OCI-LY3 (cell line): ENCODE measurements at regions not wholly inside any gene's neighbourhood (a gene's known extent, or its start where the extent isn't known, plus 50 kb on each side); places are given as distances from the start of the nearest gene placed in this dataset.

ENCODE experiments used
- H2AFZ ChIP-seq: fragments of 200-600, 300-600 bp; shearing (Covaris generic); 2 replicates; pipeline ENCODE4 v1.6.0; 2014; ENCODE audit warnings: antibody characterized with exemption, low read depth, low read length
- H3K27ac ChIP-seq: fragments of 200-600, 300-600 bp; sonication (generic); 2 replicates; pipeline ENCODE4 v1.5.1; 2014; ENCODE audit warnings: mild to moderate bottlenecking, low read length, moderate library complexity, mixed read lengths
- H3K27me3 ChIP-seq: fragments of 200-600, 300-600 bp; sonication (generic); 2 replicates; pipeline ENCODE4 v1.6.1; 2014; ENCODE audit warnings: low read depth, low read length, mixed read lengths
- H3K36me3 ChIP-seq: fragments of 200-600, 300-600 bp; sonication (generic); replicated peaks from 2 replicates; pipeline ENCODE3; 2014; ENCODE audit warnings: low read depth, low read length, mixed read lengths
- H3K4me1 ChIP-seq: fragments of 300-600, 200-600 bp; sonication (generic); 2 replicates; pipeline ENCODE4 v1.6.1; 2014; ENCODE audit warnings: low read length, mixed read lengths
- H3K4me2 ChIP-seq: fragments of 200-600, 300-600 bp; sonication (generic); 2 replicates; pipeline ENCODE4 v1.6.1; 2014; ENCODE audit warnings: low read length, mixed read lengths
- H3K4me3 ChIP-seq: fragments of 300-600, 200-600 bp; sonication (generic); 2 replicates; pipeline ENCODE4 v1.5.1; 2014; ENCODE audit warnings: antibody characterized with exemption, mild to moderate bottlenecking, low read length, moderate library complexity
- H3K79me2 ChIP-seq: fragments of 300-600, 200-600 bp; shearing (Covaris generic); 2 replicates; pipeline ENCODE4 v1.6.1; 2014; ENCODE audit warnings: mild to moderate bottlenecking, low read length, mixed read lengths
- H3K9ac ChIP-seq: fragments of 300-600, 200-600 bp; shearing (Covaris generic); 2 replicates; pipeline ENCODE4 v1.6.0; 2014; ENCODE audit warnings: mild to moderate bottlenecking, low read length, moderate library complexity
- H3K9me3 ChIP-seq: fragments of 200-600, 300-600 bp; shearing (Covaris generic); 2 replicates; pipeline ENCODE4 v1.6.1; 2014; ENCODE audit warnings: low read length, mixed read lengths; ENCODE audit not compliant: insufficient read depth
- H4K20me1 ChIP-seq: fragments of 200-600, 300-600 bp; sonication (generic); 2 replicates; pipeline ENCODE4 v1.6.1; 2016; ENCODE audit warnings: low read length, mixed read lengths; ENCODE audit not compliant: insufficient read depth
- EZH2phosphoT487 ChIP-seq: fragments of 200-600 bp; shearing (Covaris generic); IDR thresholded peaks from 2 replicates; pipeline ENCODE4 v1.6.1; 2018; ENCODE audit warnings: antibody characterized with exemption, mixed run types, low read depth
- TF ChIP-seq, protein P1 (sequence below): fragments of 200-600, 300-600 bp; sonication (generic); IDR thresholded peaks from 2 replicates; pipeline ENCODE4 v1.5.1; 2014; ENCODE audit warnings: antibody characterized with exemption, low read length, low read depth

DNA sequence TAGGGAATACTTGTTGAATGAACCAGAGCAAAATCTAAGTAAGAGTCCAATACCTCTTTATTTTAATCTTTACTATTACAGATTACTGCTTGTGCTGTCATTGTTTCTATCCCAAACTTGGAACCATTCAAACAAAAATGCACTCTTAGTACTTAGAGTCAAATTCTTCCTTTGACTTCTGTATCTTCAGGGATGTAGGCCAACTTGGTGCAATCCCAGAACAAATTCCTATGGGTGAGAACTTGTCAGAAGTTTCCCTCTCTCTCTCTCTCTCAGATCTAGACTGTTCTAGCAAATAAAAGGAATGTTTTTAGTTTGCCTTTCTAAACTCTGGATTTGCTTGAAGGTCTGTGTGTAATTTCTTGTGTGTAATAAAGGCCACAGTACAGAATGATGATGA is 329.0 kb upstream of the TMTC4 start:
- no peaks in the 10 kb centered on the region for H3K27me3 ChIP-seq
- H3K9me3 ChIP-seq = no peaks in the 10 kb centered on the region
- H3K9ac ChIP-seq = no peak overlapping the region
- no peak overlapping the region for H2AFZ ChIP-seq
- H3K79me2 ChIP-seq = no peaks in the 10 kb centered on the region
- H3K4me2 ChIP-seq = no peak overlapping the region
- H3K4me1 ChIP-seq = no peaks in the 10 kb centered on the region
- H3K36me3 ChIP-seq = no peaks in the 10 kb centered on the region
- H3K27ac ChIP-seq = no peak overlapping the region
- no peaks in the 10 kb centered on the region for H4K20me1 ChIP-seq
- TF ChIP-seq EZH2phosphoT487 = no peak
- TF ChIP-seq, protein P1, sequence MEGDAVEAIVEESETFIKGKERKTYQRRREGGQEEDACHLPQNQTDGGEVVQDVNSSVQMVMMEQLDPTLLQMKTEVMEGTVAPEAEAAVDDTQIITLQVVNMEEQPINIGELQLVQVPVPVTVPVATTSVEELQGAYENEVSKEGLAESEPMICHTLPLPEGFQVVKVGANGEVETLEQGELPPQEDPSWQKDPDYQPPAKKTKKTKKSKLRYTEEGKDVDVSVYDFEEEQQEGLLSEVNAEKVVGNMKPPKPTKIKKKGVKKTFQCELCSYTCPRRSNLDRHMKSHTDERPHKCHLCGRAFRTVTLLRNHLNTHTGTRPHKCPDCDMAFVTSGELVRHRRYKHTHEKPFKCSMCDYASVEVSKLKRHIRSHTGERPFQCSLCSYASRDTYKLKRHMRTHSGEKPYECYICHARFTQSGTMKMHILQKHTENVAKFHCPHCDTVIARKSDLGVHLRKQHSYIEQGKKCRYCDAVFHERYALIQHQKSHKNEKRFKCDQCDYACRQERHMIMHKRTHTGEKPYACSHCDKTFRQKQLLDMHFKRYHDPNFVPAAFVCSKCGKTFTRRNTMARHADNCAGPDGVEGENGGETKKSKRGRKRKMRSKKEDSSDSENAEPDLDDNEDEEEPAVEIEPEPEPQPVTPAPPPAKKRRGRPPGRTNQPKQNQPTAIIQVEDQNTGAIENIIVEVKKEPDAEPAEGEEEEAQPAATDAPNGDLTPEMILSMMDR = no peak
- H3K4me3 ChIP-seq = no peak overlapping the region

DNA sequence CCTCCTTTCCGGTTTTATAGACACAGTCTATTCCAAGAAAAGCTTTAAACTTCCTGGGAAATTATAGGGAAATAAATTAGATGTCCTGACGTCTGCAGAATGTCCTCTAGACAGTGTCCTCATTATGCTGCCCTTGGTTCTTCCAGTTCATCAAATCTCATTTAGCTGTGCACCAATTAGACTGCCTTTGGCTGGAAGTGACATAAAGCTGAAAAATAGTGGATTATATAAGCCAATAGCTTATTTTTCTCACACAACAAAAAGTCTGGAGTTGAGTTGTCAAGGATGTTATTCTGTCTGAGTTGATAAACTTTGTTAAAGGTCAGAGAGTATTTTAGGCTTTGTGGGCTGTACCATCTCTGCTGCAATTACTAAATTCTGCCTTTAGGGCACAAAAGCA is 314.8 kb upstream of the TMTC4 start:
- no peak overlapping the region for H3K27ac ChIP-seq
- H3K27me3 ChIP-seq = peaks cover 20% of the 10 kb centered on the region
- no peaks in the 10 kb centered on the region for H3K4me1 ChIP-seq
- H3K9ac ChIP-seq = no peak overlapping the region
- H3K9me3 ChIP-seq = 0 out of 2 replicates have a peak, but pooled peaks cover 2% of the 10 kb centered on the region
- no peaks in the 10 kb centered on the region for H4K20me1 ChIP-seq
- H2AFZ ChIP-seq = no peak overlapping the region
- H3K4me3 ChIP-seq = no peak overlapping the region
- TF ChIP-seq EZH2phosphoT487 = no peak
- TF ChIP-seq, protein P1 = no peak
- H3K36me3 ChIP-seq = no peaks in the 10 kb centered on the region
- no peaks in the 10 kb centered on the region for H3K79me2 ChIP-seq
- H3K4me2 ChIP-seq = no peak overlapping the region

DNA sequence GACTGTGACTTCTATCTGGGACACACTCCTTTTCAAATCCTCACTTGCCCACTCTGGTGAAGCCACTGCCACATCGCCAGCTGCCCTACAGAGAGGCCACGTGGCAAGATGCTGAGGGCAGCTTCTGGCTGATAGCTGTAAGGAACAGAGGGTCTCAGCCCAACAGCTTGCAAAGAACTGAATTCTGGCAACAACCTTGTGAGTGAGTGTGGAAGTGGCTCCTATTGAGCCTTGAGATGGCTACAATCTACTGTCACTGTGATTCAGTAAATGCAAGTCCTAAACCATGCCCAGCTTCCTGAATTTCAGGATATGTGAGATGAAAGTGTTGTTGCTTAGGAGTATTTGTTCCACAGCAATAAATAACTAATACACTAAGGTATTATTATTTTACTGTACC is 314.3 kb upstream of the TMTC4 start:
- Histone ChIP-seq H3K9ac (no peak overlapping the region), H3K36me3 (no peaks in the 10 kb centered on the region), H4K20me1 (no peaks in the 10 kb centered on the region), H2AFZ (no peak overlapping the region), H3K4me1 (no peaks in the 10 kb centered on the region), H3K27ac (no peak overlapping the region), H3K4me3 (no peak overlapping the region), H3K27me3 (peaks cover 20% of the 10 kb centered on the region), H3K4me2 (no peak overlapping the region), H3K79me2 (no peaks in the 10 kb centered on the region), H3K9me3 (0 out of 2 replicates have a peak, but pooled peaks cover 2% of the 10 kb centered on the region)
- no peak for TF ChIP-seq EZH2phosphoT487
- TF ChIP-seq, protein P1 = no peak

DNA sequence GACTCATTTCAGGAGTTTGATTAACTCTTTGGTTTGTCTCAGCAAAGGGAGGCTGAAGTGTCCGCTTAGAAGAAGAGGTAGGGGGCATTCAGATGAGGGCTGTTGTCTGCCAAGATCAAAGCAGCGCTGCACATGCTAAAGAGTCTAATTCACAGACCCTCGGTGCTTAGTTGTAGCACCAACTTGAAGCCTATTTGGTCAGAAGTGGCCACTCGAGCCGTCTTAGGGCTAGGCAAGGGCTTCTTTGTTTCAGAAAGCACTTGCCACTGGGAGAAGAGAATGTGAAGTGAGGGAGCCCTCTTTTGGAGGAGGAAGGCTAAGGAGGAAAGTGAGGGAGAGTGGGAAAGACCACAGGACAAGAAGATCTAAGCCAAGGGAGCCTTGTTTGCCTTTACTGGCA is 313.4 kb upstream of the TMTC4 start:
- Histone ChIP-seq H2AFZ (no peak overlapping the region), H3K9me3 (0 out of 2 replicates have a peak, but pooled peaks cover 2% of the 10 kb centered on the region), H3K4me1 (no peaks in the 10 kb centered on the region)

More for the DNA sequence above, 313.4 kb upstream of the TMTC4 start:
- Histone ChIP-seq H3K27me3 (peaks cover 20% of the 10 kb centered on the region), H3K27ac (no peak overlapping the region), H3K4me2 (no peak overlapping the region), H3K9ac (no peak overlapping the region), H4K20me1 (no peaks in the 10 kb centered on the region), H3K79me2 (no peaks in the 10 kb centered on the region), H3K36me3 (no peaks in the 10 kb centered on the region), H3K4me3 (no peak overlapping the region)
- no peak for TF ChIP-seq EZH2phosphoT487
- TF ChIP-seq, protein P1 = peak; percentile 39
